ENCODE measurements at regions not wholly inside any gene's neighbourhood (a gene's known extent, or its start where the extent isn't known, plus 50 kb on each side); places are given as distances from the start of the nearest gene placed in this dataset.

- Histone ChIP-seq H2AFZ (ENCODE audit: low read length) (no peak overlapping the region), H3K27ac (ENCODE audit: low read depth, low read length, poor library complexity, severe bottlenecking) (no peak overlapping the region), H3K4me2 (ENCODE audit: low read length) (no peak overlapping the region), H3K79me2 (ENCODE audit: insufficient read depth, low read depth, low read length) (no peaks in the 10 kb centered on the region), H3K4me3 (ENCODE audit: low read depth, low read length, poor library complexity, severe bottlenecking) (no peak overlapping the region), H3K4me1 (ENCODE audit: insufficient read depth, low read length, poor library complexity, severe bottlenecking) (no peaks in the 10 kb centered on the region), H3K9me3 (ENCODE audit: low read length) (peaks cover 13% of the 10 kb centered on the region), H3K36me3 (ENCODE audit: insufficient read depth, low read length) (no peaks in the 10 kb centered on the region), H4K20me1 (ENCODE audit: insufficient read depth, low read length) (no peaks in the 10 kb centered on the region), H3K9me2 (ENCODE audit: insufficient read depth, low read length) (no peaks in the 10 kb centered on the region)
- no peak for TF ChIP-seq EZH2phosphoT487 (IDR thresholded peaks at IDR 0.05; ENCODE audit: borderline replicate concordance, low read depth, low read length)
- TF ChIP-seq, protein P1, sequence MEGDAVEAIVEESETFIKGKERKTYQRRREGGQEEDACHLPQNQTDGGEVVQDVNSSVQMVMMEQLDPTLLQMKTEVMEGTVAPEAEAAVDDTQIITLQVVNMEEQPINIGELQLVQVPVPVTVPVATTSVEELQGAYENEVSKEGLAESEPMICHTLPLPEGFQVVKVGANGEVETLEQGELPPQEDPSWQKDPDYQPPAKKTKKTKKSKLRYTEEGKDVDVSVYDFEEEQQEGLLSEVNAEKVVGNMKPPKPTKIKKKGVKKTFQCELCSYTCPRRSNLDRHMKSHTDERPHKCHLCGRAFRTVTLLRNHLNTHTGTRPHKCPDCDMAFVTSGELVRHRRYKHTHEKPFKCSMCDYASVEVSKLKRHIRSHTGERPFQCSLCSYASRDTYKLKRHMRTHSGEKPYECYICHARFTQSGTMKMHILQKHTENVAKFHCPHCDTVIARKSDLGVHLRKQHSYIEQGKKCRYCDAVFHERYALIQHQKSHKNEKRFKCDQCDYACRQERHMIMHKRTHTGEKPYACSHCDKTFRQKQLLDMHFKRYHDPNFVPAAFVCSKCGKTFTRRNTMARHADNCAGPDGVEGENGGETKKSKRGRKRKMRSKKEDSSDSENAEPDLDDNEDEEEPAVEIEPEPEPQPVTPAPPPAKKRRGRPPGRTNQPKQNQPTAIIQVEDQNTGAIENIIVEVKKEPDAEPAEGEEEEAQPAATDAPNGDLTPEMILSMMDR (conservative IDR thresholded peaks at IDR 0.05; ENCODE audit: low read length): no peak
- ChIA-PET POLR2A (no interaction called here), CTCF (ENCODE audit: unreplicated experiment) (no interaction called here)
- BruUV-seq (replicated peaks): no TSS peak
- DNase-seq (ENCODE audit: low spot score): no peak
- intact Hi-C loops (cut with micrococcal nuclease; ENCODE audit: unreplicated experiment): no loop called here
Measured at GRCh38 chr7:1339611-1340010, 106.9 kb downstream of the UNCX start.

- no peak overlapping the region for H3K4me3 ChIP-seq (ENCODE audit: low read depth, low read length, poor library complexity, severe bottlenecking)
- no peaks in the 10 kb centered on the region for H3K4me1 ChIP-seq (ENCODE audit: insufficient read depth, low read length, poor library complexity, severe bottlenecking)
- CTCF ChIA-PET (ENCODE audit: unreplicated experiment): no interaction called here
- peaks cover 13% of the 10 kb centered on the region for H3K9me3 ChIP-seq (ENCODE audit: low read length)
- TF ChIP-seq, protein P1 (conservative IDR thresholded peaks at IDR 0.05; ENCODE audit: low read length): no peak
- TF ChIP-seq EZH2phosphoT487 (IDR thresholded peaks at IDR 0.05; ENCODE audit: borderline replicate concordance, low read depth, low read length): no peak
- no peaks in the 10 kb centered on the region for H3K9me2 ChIP-seq (ENCODE audit: insufficient read depth, low read length)
- no peak overlapping the region for H2AFZ ChIP-seq (ENCODE audit: low read length)
- no peaks in the 10 kb centered on the region for H3K36me3 ChIP-seq (ENCODE audit: insufficient read depth, low read length)
- DNase-seq (ENCODE audit: low spot score): no peak
- intact Hi-C loops (cut with micrococcal nuclease; ENCODE audit: unreplicated experiment): no loop called here
- no peaks in the 10 kb centered on the region for H3K79me2 ChIP-seq (ENCODE audit: insufficient read depth, low read depth, low read length)
- POLR2A ChIA-PET: no interaction called here
- BruUV-seq (replicated peaks): no TSS peak
- H3K27ac ChIP-seq (ENCODE audit: low read depth, low read length, poor library complexity, severe bottlenecking): no peak overlapping the region
- H3K4me2 ChIP-seq (ENCODE audit: low read length): no peak overlapping the region
- no peaks in the 10 kb centered on the region for H4K20me1 ChIP-seq (ENCODE audit: insufficient read depth, low read length)
Measured at GRCh38 chr7:1340031-1340430, 107.4 kb downstream of the UNCX start.

DNA sequence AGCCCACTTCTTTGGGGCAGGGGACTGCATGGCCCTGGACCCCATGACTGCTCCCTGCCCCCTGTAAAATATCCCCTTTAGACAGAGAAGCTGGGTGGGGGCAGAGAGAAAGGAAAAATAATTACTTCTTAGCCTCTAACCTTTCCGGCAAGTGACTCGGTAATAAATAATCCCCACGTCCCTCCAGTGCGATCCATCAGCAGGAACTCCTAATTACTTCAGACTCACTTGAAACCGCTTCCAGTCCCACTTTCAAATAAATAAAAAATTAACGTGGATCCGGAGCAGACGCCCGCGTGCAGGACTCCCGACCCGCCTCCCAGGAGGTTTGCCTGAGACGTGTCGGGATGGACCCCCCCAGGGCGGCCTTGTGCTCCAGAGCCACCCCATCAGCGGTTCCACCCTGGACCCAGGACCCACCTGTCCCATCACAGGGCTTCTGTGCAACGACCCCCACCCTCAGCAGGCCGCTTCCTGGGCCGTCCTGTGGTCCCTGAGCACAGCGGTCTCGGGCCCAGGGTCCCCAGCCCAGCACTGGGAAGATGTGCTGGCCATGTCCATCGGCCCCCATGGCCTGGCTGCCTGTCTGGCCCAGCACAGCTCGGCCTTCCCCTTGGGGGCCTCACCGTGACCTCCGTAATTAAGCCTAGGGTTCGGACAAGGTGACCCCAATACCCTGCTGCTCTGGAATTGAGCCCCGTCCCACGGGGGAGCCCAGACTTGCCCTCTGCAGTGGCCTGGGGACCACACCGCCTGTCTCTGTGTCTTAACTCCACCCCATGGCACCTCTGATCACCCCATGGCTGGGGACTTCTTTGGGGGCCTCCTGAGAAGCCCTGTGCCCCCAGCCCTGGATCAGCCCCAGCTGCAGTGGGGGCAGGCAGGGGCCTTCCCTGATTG lies 108.0 kb downstream of the UNCX start:
- Histone ChIP-seq H4K20me1 (ENCODE audit: insufficient read depth, low read length) (no peaks in the 10 kb centered on the region), H3K79me2 (ENCODE audit: insufficient read depth, low read depth, low read length) (no peaks in the 10 kb centered on the region), H3K4me3 (ENCODE audit: low read depth, low read length, poor library complexity, severe bottlenecking) (no peak overlapping the region), H3K9me3 (ENCODE audit: low read length) (peaks cover 13% of the 10 kb centered on the region), H3K36me3 (ENCODE audit: insufficient read depth, low read length) (no peaks in the 10 kb centered on the region), H3K4me1 (ENCODE audit: insufficient read depth, low read length, poor library complexity, severe bottlenecking) (no peaks in the 10 kb centered on the region), H3K27ac (ENCODE audit: low read depth, low read length, poor library complexity, severe bottlenecking) (no peak overlapping the region), H2AFZ (ENCODE audit: low read length) (no peak overlapping the region), H3K9me2 (ENCODE audit: insufficient read depth, low read length) (no peaks in the 10 kb centered on the region), H3K4me2 (ENCODE audit: low read length) (no peak overlapping the region)
- ChIA-PET POLR2A (no interaction called here), CTCF (ENCODE audit: unreplicated experiment) (no interaction called here)
- intact Hi-C loops (cut with micrococcal nuclease; ENCODE audit: unreplicated experiment): no loop called here
- no peak for DNase-seq (ENCODE audit: low spot score)
- TF ChIP-seq EZH2phosphoT487 (IDR thresholded peaks at IDR 0.05; ENCODE audit: borderline replicate concordance, low read depth, low read length): no peak
- TF ChIP-seq, protein P1 (conservative IDR thresholded peaks at IDR 0.05; ENCODE audit: low read length): no peak
- BruUV-seq (replicated peaks): no TSS peak
